HG02943 (cell line): ENCODE measurements at regions not wholly inside any gene's neighbourhood (a gene's known extent, or its start where the extent isn't known, plus 50 kb on each side); places are given as distances from the start of the nearest gene placed in this dataset.
"Not testable (repeated sequence)": the region's sequence is repeated elsewhere in the genome, so short reads cannot be mapped to it uniquely, and the experiment has no call there.

Source experiments
- ATAC-seq: cut with Tn5 transposase; IDR thresholded peaks from one replicate; pipeline ENCODE4 v1.9.1; 2021; ENCODE audit warnings: mild to moderate bottlenecking, low read depth, moderate library complexity; ENCODE audit not compliant: unreplicated experiment

DNA sequence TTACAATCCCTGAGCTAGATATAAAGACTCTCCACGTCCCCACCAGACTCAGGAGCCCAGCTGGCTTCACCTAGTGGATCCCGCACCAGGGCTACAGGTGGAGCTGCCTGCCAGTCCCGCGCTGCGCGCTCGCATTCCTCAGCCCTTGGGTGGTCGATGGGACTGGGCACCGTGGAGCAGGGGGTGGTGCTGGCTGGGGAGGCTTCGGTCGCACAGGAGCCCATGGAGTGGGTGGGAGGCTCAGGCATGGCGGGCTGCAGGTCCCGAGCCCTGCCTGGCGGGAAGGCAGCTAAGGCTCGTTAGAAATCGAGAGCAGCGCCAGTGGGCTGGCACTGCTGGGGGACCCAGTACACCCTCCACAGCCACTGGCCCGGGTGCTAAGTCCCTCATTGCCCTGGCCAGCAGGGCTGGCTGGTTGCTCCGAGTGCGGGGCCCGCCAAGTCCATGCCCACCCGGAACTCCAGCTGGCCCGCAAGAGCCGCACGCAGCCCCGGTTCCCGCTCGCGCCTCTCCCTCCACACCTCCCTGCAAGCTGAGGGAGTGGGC, 423.7 kb downstream of the OLFM4 start:
- ATAC-seq, result not testable (repeated sequence)

DNA sequence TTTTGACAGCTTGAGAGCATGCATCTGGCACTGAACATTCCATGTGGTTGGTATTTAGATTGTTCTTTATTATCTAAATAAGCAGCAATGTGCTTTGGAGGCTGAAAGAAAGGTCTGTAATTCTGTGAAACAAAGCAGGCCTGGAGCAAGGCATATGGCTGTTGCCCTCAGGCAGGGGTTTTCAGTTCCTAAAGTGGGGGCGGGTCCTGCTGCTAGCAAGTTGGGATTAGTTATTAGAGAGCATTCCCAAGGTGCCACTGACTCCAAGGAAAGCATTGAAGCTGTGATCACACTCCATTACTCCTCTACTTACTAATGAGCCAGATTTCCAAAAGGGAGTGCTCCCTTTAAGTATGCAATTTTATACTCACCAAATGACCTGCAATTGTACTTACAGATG, 432.2 kb downstream of the OLFM4 start:
- no peak for ATAC-seq

DNA sequence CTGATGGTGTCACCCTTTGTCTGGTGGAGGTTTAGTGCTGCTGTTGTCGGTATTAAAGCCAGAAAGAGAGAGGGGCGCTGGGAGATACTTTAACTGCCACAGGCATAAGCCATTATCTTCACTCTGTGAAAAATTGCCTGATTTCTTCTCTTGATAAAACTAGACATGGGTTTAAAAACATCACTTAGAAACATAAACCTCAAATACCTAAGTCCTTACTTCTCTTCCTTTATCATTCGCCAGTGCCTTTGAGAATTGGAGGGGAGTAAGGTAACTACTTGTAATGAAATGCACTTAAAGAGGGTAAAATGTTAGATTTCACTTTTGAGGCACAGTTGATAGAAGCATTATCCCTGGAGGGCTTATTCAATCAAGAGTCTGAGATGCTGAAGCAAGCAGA, 434.5 kb downstream of the OLFM4 start:
- no peak for ATAC-seq

DNA sequence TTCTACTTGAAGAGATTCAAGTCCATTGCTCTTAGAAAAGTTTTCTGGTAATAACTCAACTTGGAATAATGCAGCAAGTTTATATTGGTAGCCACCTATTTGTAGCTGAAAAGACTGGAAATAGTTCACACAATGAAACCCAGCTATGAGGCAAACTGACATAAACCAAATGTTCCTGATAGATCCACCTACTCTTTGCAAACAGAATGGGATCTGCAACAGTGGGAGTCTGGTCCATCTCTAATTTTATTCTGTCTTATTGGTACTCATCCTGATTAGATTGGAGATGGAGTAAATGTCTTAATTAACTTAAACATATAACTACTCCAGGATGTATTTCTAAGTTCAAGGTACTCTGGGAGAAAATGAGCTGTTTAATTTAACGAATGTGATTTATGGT, 438.0 kb downstream of the OLFM4 start:
- ATAC-seq, result no peak

DNA sequence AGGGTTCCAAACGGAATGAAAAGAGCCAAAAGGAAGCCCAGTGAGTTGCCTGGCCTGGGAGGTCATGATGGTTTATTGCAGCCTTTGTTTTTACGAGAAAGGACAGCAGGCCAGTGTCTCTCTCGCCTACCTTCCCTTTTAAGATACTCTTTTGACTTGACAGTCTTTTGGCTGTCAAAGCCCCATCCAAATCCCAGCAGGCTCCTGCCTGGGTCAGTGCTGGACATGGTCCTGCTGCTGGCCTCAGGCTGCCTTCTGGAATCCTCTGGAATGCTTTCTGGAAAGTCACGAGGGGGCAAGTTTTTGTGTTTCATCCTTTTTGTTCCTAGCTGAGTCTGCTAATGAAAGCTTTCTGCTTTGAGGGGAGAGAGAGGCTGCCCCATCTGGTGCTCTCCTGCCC, 444.8 kb downstream of the OLFM4 start:
- ATAC-seq, result no peak

DNA sequence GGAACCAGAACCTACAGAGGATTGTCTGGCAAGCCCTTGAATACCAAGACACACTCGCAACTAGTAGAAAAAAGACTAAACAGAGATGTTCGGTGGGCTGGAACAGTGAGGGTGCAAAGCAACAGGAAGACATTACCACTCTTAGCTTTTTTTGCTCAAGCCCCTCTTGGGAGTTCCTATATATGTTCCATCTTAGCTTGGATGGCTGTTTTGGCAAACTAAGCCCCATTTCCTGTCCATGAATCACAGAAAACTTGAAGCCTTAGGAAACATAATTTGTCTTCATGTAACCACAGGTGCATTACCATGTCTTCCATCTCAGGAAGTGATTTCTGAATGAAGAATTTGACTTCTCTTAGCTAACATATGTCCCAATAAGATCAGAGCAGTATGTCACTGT, 446.3 kb downstream of the OLFM4 start:
- ATAC-seq, result no peak

DNA sequence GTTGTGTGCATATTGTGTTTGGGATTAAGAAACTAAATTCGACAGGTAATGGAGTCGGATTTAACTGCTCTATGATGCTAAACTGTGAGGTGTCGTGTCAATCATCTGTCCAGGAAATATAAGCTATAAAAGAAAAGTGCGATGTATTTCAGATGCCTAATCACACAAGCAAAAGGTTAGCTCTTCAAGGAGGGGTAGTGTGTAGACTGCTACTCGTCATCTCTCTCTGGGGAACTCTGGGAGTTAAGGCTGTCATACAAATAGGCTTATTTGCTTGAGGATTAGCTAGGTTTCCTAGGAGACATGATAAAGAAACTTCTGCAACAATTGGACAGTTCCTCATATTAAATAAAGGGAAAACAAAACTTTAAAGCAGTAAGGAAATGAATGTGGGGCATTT, 462.1 kb downstream of the OLFM4 start:
- no peak for ATAC-seq

DNA sequence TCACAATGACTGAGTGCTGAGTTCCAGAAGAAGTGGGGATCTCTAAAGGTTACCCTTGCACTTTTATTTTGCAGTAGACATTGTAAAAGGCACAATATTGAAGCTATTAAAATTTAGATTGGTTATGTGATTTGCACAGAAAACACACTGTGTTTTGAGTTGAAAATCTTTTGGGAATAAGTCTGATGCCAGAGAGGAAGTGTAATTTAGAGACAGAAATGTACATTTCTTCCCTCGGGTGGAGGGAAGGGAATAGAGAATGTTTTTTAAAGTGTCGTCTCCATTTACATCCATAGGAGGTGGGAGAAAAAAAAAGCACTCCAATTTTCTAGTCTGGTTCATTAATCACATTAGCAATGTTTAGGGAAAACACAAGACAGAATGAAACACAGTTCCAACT, 465.8 kb downstream of the OLFM4 start:
- ATAC-seq, result no peak

DNA sequence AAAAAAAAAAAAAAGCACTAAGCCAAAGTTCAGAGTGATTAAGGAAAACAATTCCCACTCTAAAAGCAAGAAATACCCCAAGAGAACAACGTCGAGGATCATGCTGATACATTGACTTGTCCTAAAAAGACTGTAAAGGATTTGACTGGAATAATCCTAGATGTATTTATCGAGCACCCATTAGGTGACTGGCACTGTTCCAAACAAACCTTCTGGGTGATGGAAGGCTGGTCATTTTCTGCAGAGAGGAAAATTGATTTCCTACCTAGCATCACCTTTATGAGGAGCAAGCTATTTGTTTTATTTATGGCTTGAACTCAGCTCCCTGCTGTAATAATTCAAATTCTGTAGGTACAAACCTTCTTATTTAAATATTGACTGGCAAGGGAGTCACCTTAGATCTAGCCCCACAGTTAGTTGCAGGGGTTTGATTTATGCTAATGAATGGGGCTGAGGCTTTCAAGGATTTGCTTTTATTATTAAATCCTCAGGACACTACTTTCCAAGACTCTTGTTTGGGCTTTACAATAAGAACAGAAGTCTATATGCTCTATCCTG, 471.0 kb downstream of the OLFM4 start:
- no peak for ATAC-seq

DNA sequence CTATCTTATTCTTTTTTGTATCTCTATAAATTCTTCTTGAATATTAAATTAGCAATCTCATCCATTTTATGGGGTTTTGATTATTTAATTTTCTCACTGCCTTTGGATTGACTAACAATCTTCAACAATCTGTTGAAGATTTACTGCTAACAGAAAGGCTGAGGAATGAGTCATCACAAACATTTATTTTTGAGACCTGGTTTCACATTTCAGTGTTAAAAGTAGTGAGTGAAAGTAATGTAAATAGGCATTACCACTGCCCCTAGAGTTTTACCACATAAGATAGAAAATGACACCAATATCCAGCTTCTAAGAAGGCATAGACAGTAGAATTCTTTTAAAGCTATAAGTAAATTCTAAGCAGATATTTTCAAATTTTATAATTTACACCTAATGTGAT, 472.8 kb downstream of the OLFM4 start:
- no peak for ATAC-seq

DNA sequence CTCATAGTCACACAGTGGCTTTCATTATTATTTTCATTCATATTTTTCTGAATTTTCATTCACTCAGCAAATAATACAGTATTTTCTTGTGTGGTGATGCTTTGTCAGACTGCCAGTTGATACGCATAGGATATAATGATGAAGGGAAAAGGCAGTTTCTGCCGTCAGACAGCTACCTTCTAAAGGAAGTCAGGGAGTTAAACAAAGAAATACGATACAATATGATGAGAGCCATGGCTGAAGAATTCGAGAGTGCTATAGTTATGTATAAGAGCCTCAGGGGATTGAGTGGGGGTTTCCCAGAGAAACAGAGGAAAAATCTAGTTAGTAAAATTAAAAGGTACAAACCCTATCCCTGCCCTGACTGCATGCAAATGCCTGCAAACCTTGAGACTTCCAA, 479.1 kb downstream of the OLFM4 start:
- ATAC-seq, result no peak

DNA sequence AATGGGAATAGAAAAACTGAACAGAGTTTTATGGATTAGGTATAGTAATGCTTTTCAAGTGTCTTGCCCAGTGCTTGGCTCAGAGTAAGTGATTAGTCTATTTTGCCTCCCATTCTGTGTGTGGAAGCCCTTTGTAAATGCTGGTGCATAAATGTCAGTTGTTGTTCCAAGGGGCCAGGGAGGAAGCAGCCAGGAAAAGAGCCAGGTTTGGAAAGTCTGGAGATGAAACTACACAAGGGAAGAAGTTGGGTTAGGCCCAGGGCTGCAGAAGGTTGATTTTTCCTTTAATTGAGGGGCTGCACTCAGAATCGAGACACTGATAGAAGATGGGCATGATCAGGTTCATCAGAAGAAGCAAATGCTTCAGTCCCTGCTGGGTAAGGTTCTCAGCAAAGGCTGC, 484.0 kb downstream of the OLFM4 start:
- ATAC-seq, result no peak

- ATAC-seq, result no peak
These were observed 484.6 kb downstream of the OLFM4 start for GRCh38 chr13:53513226-53513625.

- ATAC-seq, result no peak
These were observed 491.5 kb downstream of the OLFM4 start for GRCh38 chr13:53520132-53520531.

DNA sequence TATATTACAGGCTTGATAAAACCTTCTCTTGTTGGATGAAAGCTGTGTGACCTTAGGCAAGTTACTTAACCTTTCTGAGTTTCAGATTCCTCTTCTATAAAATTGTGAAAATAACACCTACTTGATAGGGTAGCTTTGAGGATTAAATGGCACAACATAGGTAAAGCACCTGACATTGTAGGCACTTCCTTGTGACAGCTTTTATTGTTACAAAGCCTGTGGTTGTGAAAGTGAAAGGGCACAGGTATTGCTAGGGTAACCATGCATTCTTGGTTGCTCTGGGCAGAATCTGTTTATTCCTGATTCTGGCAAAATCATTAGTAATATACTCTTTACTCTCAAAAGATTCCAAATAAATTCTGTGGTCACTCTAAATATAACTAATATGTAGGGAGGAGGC, 493.4 kb downstream of the OLFM4 start:
- ATAC-seq, result no peak

DNA sequence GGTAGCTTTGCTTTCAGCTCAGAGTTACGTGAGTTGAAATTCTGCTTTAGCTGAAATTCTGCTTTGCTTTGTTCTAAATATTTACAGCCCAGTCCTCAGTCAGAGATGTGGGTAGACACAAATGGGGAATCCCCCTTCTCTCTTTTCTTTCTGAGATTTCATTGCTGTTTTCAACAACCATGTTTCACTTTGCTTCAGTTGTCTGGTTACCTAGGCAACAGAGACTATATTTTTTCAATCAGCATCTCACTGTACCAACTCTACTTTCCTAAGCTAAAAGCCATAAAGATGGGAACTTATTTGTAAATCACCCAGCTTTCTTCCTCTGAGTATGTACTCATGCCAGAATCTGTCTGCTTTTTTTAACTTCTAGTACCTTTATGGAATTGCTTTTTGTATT, 509.0 kb downstream of the OLFM4 start:
- no peak for ATAC-seq

DNA sequence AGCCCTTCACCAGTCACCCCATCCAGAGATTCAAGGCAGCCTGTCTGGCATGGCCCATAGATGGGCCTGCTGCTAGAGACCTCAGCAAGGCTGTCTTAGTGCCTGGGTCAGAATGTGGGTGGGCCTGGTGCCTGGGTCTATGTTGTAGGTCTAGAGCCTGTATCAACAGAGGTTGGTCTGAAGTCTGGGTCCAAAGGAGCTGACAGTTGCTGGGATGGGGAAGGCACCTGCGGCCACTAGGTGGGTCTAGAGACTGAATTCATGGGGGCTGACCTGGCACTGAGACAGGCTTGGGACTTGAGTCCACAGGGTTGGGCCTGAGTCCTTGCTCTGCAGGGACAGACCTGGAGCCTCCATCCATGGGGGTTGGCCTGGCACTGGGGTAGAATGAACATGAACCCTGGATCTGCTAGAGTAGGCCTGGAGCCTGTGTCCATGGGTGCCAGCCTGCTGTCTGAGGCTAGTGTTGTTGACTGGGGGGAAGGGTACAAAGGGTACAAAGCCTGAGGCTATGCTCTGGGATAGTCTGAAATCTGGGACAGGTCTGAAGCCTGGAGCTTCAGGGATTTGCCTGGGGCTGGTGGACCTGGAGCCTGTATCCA, 516.8 kb downstream of the OLFM4 start:
- ATAC-seq, result no peak

DNA sequence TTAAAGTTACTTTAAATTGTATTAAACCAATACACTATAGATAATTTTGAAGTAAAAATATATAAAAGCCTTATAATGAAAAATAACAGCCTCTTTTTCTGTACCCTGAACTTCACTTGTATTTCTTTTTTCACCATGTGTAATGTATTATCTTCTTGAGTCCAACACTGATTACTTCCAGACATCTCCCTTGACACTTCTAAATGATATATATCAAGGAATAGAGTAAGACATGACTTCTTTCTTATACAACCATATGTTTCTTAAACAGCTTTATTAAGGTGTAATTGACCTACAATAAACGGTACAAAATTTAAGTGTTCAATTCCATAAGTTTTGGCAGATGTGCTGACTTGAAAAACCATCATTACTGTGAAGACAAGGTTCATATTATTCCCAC, 531.9 kb downstream of the OLFM4 start:
- no peak for ATAC-seq

- no peak for ATAC-seq
These were observed 533.8 kb downstream of the OLFM4 start for GRCh38 chr13:53562419-53562818.

DNA sequence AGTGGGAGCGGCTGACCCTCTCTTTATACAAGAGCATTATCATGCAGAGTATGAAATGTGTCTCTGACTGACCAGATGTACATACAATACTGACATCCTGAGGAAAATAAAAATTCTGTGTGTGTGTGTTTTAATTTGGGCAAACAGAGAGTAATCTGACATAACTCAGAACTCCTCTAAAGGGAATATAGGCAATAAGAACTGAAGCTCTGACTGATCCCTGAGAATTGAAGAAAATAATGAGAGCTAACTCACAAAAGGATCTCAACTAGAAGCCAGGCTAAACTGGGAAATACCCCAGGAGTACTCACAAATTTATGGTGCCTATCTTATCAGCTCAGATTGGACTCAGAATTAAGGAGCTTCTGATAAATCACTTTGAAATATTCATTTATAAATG, 539.9 kb downstream of the OLFM4 start:
- ATAC-seq, result no peak

DNA sequence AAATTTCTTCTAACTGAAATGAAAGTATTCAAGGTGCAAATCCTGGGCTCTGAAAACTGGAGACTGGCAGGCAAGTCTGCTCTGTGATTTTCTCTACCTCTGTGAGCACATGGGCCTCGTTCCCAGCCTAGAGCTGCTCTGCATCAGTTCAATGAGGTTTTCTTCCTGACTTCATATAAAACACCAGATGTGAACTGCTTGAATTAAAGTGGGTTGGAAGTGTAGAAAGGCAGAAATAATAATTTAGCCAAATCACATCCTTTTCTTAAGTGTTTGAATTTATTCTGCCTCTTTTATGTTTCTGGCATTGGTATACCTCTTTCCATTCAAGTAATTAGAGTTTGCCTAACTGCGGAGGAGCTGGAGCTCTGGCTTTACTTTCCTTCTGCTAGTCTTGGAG, 540.8 kb downstream of the OLFM4 start:
- no peak for ATAC-seq

DNA sequence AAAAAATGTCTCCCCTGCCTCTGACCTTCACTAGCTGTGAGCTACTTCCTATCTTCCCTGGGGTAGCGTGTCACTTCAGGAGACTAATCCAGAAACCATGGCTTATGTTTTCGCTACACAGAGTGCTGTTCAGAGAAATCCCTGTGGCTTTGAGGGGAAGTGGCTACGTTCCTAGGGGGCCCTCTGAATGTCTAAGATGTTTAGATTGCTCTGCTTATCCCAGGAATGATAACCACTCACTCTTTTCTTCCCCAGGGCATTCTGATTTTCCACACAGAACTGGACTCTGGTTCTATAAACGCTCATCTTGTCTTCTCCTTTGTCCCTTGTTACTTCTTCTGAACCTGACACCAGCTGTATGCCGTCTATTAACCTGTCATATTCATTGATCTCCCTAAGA, 572.5 kb downstream of the OLFM4 start:
- ATAC-seq, result no peak

- ATAC-seq, result no peak
These were observed 576.7 kb downstream of the OLFM4 start for GRCh38 chr13:53605326-53605725.
